ENCODE measurements at regions not wholly inside any gene's neighbourhood (a gene's known extent, or its start where the extent isn't known, plus 50 kb on each side); places are given as distances from the start of the nearest gene placed in this dataset.

- CTCF ChIA-PET (ENCODE audit: partially characterized antibody) = interaction anchor here (1.2 to 7.7 kb wide), 3 partner anchors 117 to 326 kb away, joined by 3 to 63 read pairs (median 29); no protein-coding TSS in a partner anchor
- no peak overlapping the region for H2BK15ac ChIP-seq (ENCODE audit: low read length)
- no peak overlapping the region for H2AK5ac ChIP-seq (ENCODE audit: low read depth, low read length)
- no peaks in the 10 kb centered on the region for H3K79me1 ChIP-seq (ENCODE audit: low read depth, low read length)
- FAIRE-seq (no peak), DNase-seq (ENCODE audit: low read depth in 1 of 2, low spot score in 2 of 2) (no peak)
- H2BK12ac ChIP-seq (ENCODE audit: low read depth, low read length) = no peak overlapping the region
- H3K23ac ChIP-seq (ENCODE audit: insufficient read length) = no peak overlapping the region
- H2BK5ac ChIP-seq (ENCODE audit: low read depth, low read length) = no peak overlapping the region
- POLR2A ChIA-PET (ENCODE audit: partially characterized antibody) = no interaction called here
- no peak overlapping the region for H3K4me3 ChIP-seq (ENCODE audit: extremely low read depth in 1 of 4, insufficient read depth in 2 of 4, low read depth in 3 of 4, low read length in 4 of 4)
- no peak overlapping the region for H4K8ac ChIP-seq (ENCODE audit: extremely low read depth, insufficient read depth, low read length)
- no peak overlapping the region for H3K56ac ChIP-seq (replicated peaks; ENCODE audit: insufficient read length, low read depth, low read length)
- no peak overlapping the region for H3K18ac ChIP-seq (ENCODE audit: extremely low read depth, low read length)
- WGBS, 2 experiments (ENCODE audit: extremely low coverage in 1 of 2, insufficient coverage in 1 of 2, insufficient read length in 1 of 2, insufficient replicate concordance in 2 of 2, low coverage in 1 of 2, low lambda C conversion rate in 2 of 2, missing lambda C conversion rate in 1 of 2) = 95% methylated on average over 7 of the region's 7 CpGs; no CpG with 5 or more reads in 1 of the 2 experiments
- no peak overlapping the region for H3K4ac ChIP-seq (replicated peaks; ENCODE audit: insufficient read length, low read depth, low read length)
- H2AFZ ChIP-seq (ENCODE audit: low read length) = no peak overlapping the region
- no peaks in the 10 kb centered on the region for H4K20me1 ChIP-seq (replicated peaks in 1 of 2; ENCODE audit: control insufficient read depth in 1 of 2, insufficient read depth in 2 of 2, low read length in 2 of 2)
- H2BK120ac ChIP-seq (replicated peaks; ENCODE audit: low read depth, low read length) = no peak overlapping the region
- H4K5ac ChIP-seq (ENCODE audit: insufficient read length, low read depth, low read length) = no peak overlapping the region
- TF ChIP-seq KDM1A (IDR thresholded peaks at IDR 0.05; ENCODE audit: borderline replicate concordance, low read length) (no peak), SIN3A (conservative IDR thresholded peaks at IDR 0.05 in 1 of 2, IDR thresholded peaks at IDR 0.05 in 1 of 2; ENCODE audit: low read depth in 1 of 2, low read length in 2 of 2) (no peak), EP300 (IDR thresholded peaks at IDR 0.05; ENCODE audit: borderline replicate concordance in 1 of 2, low read depth in 2 of 2, low read length in 2 of 2) (no peak), POU5F1 (IDR thresholded peaks at IDR 0.05; ENCODE audit: low read depth, low read length) (no peak), ZNF274 (IDR thresholded peaks at IDR 0.05; ENCODE audit: borderline replicate concordance, extremely low read depth, low read length) (no peak), FOSL1 (IDR thresholded peaks at IDR 0.05; ENCODE audit: insufficient read depth, low read depth, low read length) (no peak), NANOG (IDR thresholded peaks at IDR 0.05; ENCODE audit: insufficient read depth, low read depth, low read length, poor library complexity, severe bottlenecking) (no peak), SIX5 (IDR thresholded peaks at IDR 0.05; ENCODE audit: low read depth, low read length) (no peak), RXRA (IDR thresholded peaks at IDR 0.05; ENCODE audit: insufficient read depth, low read depth, low read length) (no peak), SP2 (IDR thresholded peaks at IDR 0.05; ENCODE audit: low read length) (no peak), HDAC2 (IDR thresholded peaks at IDR 0.05; ENCODE audit: borderline replicate concordance in 1 of 2, low read depth in 2 of 2, low read length in 2 of 2) (no peak), SP4 (IDR thresholded peaks at IDR 0.05; ENCODE audit: low read length) (no peak)
- H3K36me3 ChIP-seq (ENCODE audit: control insufficient read depth in 2 of 4, insufficient read depth in 4 of 4, low read length in 3 of 4) = no peaks in the 10 kb centered on the region
- H3K27ac ChIP-seq (ENCODE audit: low read depth, low read length) = no peak overlapping the region
- H3K27me3 ChIP-seq (replicated peaks in 1 of 4; ENCODE audit: control insufficient read depth in 3 of 4, extremely low read depth in 1 of 4, insufficient read depth in 3 of 4, low read length in 3 of 4) = peaks cover 0 to 6% (median 0%) of the 10 kb centered on the region in 4 experiments; a peak in 2 of 7 replicates
- H3K4me2 ChIP-seq (ENCODE audit: insufficient read depth in 1 of 2, low read depth in 2 of 2, low read length in 2 of 2) = no peak overlapping the region
- H2BK20ac ChIP-seq (ENCODE audit: low read length) = no peak overlapping the region
- H3K23me2 ChIP-seq (ENCODE audit: low read depth, low read length) = no peaks in the 10 kb centered on the region
- H3K79me2 ChIP-seq (ENCODE audit: control insufficient read depth in 1 of 2, insufficient read depth in 2 of 2, low read length in 2 of 2) = no peaks in the 10 kb centered on the region
- H4K91ac ChIP-seq (replicated peaks; ENCODE audit: insufficient read length, low read length) = no peak overlapping the region
- H3K9ac ChIP-seq (replicated peaks in 1 of 4; ENCODE audit: extremely low read depth in 1 of 4, low read depth in 3 of 4, low read length in 3 of 4) = no peak overlapping the region
- peaks cover 0 to 3% of the 10 kb centered on the region in 2 experiments; a peak in 2 of 4 replicates for H3K9me3 ChIP-seq (ENCODE audit: insufficient read depth in 2 of 2, low read depth in 1 of 2, low read length in 1 of 2)
- no peak overlapping the region for H3K14ac ChIP-seq (ENCODE audit: insufficient read length)
- no peaks in the 10 kb centered on the region for H3K4me1 ChIP-seq (replicated peaks in 1 of 4; ENCODE audit: control insufficient read depth in 3 of 4, insufficient read depth in 4 of 4, low read length in 3 of 4)
Observed at GRCh38 chr5:133751421-133751820, 139.1 kb upstream of the FSTL4 start.
